Smooth muscle cell (in vitro differentiated cells): ENCODE measurements at regions not wholly inside any gene's neighbourhood (a gene's known extent, or its start where the extent isn't known, plus 50 kb on each side); places are given as distances from the start of the nearest gene placed in this dataset.

Source experiments
- DNase-seq: peaks from one replicate; lab custom pipeline; 2025; ENCODE audit not compliant: unreplicated experiment; lab: John Stamatoyannopoulos, UW
- H2AFZ ChIP-seq: fragments of 200-600 bp; sonication (generic); 2 replicates; pipeline ENCODE4 v1.6.0; 2016; ENCODE audit warnings: antibody characterized with exemption, low read depth, mild to moderate bottlenecking
- H3F3A ChIP-seq: fragments of 200-600 bp; sonication (generic); 2 replicates; pipeline ENCODE4 v1.6.0; 2017; ENCODE audit warnings: antibody characterized with exemption, low read depth
- H3K27ac ChIP-seq: fragments of 200-600 bp; sonication (generic); 2 replicates; pipeline ENCODE4 v1.5.1; 2016; ENCODE audit warnings: low read depth, mild to moderate bottlenecking
- H3K27me3 ChIP-seq: fragments of 200-600 bp; sonication (generic); 2 replicates; pipeline ENCODE4 v1.6.1; 2016; ENCODE audit warnings: low read depth, mild to moderate bottlenecking
- H3K36me3 ChIP-seq: fragments of 200-600 bp; sonication (generic); 2 replicates; pipeline ENCODE4 v1.5.1; 2016; ENCODE audit warnings: low read depth
- H3K4me1 ChIP-seq: fragments of 200-600 bp; sonication (generic); 2 replicates; pipeline ENCODE4 v1.5.1; 2016; ENCODE audit warnings: low read depth
- H3K4me2 ChIP-seq: fragments of 200-600 bp; sonication (generic); 2 replicates; pipeline ENCODE4 v1.6.0; 2016; ENCODE audit warnings: mild to moderate bottlenecking
- H3K4me3 ChIP-seq: fragments of 200-600 bp; sonication (generic); 2 replicates; pipeline ENCODE4 v1.5.1; 2016; ENCODE audit warnings: mild to moderate bottlenecking
- H3K79me2 ChIP-seq: fragments of 200-600 bp; sonication (generic); 2 replicates; pipeline ENCODE4 v1.6.0; 2016; ENCODE audit warnings: low read depth, mild to moderate bottlenecking
- H3K9ac ChIP-seq: fragments of 200-600 bp; sonication (generic); 2 replicates; pipeline ENCODE4 v1.6.0; 2016; ENCODE audit warnings: low read depth
- H3K9me3 ChIP-seq: fragments of 200-600 bp; sonication (generic); replicated peaks from 2 replicates; pipeline ENCODE4 v1.5.1; 2016; ENCODE audit warnings: low read depth
- H4K20me1 ChIP-seq: fragments of 200-600 bp; sonication (generic); 2 replicates; pipeline ENCODE4 v1.6.0; 2016; ENCODE audit warnings: low read depth
- CTCF ChIP-seq: fragments of 200-600 bp; sonication (generic); IDR thresholded peaks from 2 replicates; pipeline ENCODE4 v1.5.1; 2017; ENCODE audit warnings: borderline replicate concordance, mild to moderate bottlenecking, antibody characterized with exemption; ENCODE audit not compliant: insufficient read depth, poor library complexity, severe bottlenecking
- WGBS: methylation state at CpG from one replicate; pipeline ENCODE4 v1.1.7; 2016; ENCODE audit warnings: low lambda C conversion rate; 5-methylcytosine and 5-hydroxymethylcytosine counted together

GRCh38 chr1:29953961-29954360 is 717.6 kb downstream of the PTPRU start:
- no peak for TF ChIP-seq CTCF

DNA sequence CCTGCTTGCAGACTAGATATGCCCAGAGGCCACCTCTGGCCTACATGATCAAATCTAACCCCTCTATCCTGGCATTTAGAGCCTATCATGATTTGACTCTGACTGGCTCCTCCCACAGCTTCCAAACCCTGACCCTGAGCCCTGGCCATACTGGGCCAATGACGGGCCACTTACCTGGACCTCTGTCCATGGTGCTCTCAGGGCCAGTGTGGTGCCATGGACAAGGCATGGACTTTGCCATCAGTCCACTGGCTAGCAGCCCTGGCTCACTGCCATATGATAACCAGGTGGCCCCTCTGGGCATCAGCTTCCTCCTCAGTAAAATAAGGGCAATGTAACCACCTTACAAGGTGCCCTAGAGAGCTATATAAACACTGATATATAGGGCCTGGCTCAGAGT is 713.4 kb downstream of the PTPRU start:
- H3K36me3 ChIP-seq: no peaks in the 10 kb centered on the region
- no peaks in the 10 kb centered on the region for H3F3A ChIP-seq
- DNase-seq: no peak
- no peak overlapping the region for H3K9ac ChIP-seq
- H3K79me2 ChIP-seq: no peaks in the 10 kb centered on the region
- H3K27ac ChIP-seq: no peak overlapping the region
- H3K4me3 ChIP-seq: no peak overlapping the region
- no peak for TF ChIP-seq CTCF
- WGBS: 59% methylated on average over 1 of the region's 1 CpG
- no peaks in the 10 kb centered on the region for H3K4me1 ChIP-seq
- H3K27me3 ChIP-seq: peaks cover 10% of the 10 kb centered on the region
- no peaks in the 10 kb centered on the region for H3K9me3 ChIP-seq
- no peaks in the 10 kb centered on the region for H4K20me1 ChIP-seq
- H2AFZ ChIP-seq: no peak overlapping the region
- H3K4me2 ChIP-seq: no peak overlapping the region

More at GRCh38 chr1:29953961-29954360, 717.6 kb downstream of the PTPRU start:
- no peak overlapping the region for H3K4me2 ChIP-seq
- no peaks in the 10 kb centered on the region for H3F3A ChIP-seq
- H3K27me3 ChIP-seq: no peaks in the 10 kb centered on the region
- H3K4me3 ChIP-seq: no peak overlapping the region
- no peak overlapping the region for H3K9ac ChIP-seq
- H2AFZ ChIP-seq: no peak overlapping the region
- H3K79me2 ChIP-seq: no peaks in the 10 kb centered on the region
- no peaks in the 10 kb centered on the region for H3K9me3 ChIP-seq
- no peak for DNase-seq
- WGBS: 68% methylated on average over 7 of the region's 7 CpGs
- no peaks in the 10 kb centered on the region for H3K36me3 ChIP-seq
- H4K20me1 ChIP-seq: no peaks in the 10 kb centered on the region
- H3K27ac ChIP-seq: no peak overlapping the region
- no peaks in the 10 kb centered on the region for H3K4me1 ChIP-seq

DNA sequence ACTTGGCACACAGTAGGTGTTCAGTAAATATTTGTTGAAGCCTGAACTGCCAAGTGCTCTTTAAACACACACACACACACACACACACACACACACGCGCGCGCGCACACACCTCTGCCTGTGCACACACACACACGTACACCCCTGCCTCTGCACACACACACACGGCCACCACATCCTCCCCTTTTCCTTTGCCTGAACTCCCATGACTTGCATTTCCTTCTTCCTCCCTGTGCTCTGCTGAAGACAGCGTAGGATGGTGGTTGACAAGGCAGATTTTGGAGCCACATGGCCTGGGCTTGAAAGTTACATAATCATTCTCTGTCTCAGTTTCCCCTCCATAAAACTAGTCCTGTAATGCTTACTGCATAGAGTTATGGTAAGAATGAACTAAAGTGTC is 712.3 kb downstream of the PTPRU start:
- H3K27me3 ChIP-seq: peaks cover 10% of the 10 kb centered on the region
- TF ChIP-seq CTCF: no peak
- WGBS: 85% methylated on average over 8 of the region's 8 CpGs
- H3K9ac ChIP-seq: no peak overlapping the region
- H3K36me3 ChIP-seq: no peaks in the 10 kb centered on the region
- H4K20me1 ChIP-seq: no peaks in the 10 kb centered on the region
- no peak overlapping the region for H2AFZ ChIP-seq
- no peak overlapping the region for H3K27ac ChIP-seq
- no peaks in the 10 kb centered on the region for H3K9me3 ChIP-seq
- H3K4me3 ChIP-seq: no peak overlapping the region
- no peaks in the 10 kb centered on the region for H3K4me1 ChIP-seq
- no peaks in the 10 kb centered on the region for H3K79me2 ChIP-seq
- no peaks in the 10 kb centered on the region for H3F3A ChIP-seq
- no peak overlapping the region for H3K4me2 ChIP-seq
- no peak for DNase-seq

GRCh38 chr1:29946057-29946456 is 709.7 kb downstream of the PTPRU start:
- Histone ChIP-seq H4K20me1 (no peaks in the 10 kb centered on the region), H3K9ac (no peak overlapping the region), H3K4me1 (no peaks in the 10 kb centered on the region), H3K27ac (no peak overlapping the region), H3F3A (no peaks in the 10 kb centered on the region), H3K4me3 (no peak overlapping the region), H3K4me2 (no peak overlapping the region), H3K27me3 (peaks cover 17% of the 10 kb centered on the region), H3K79me2 (no peaks in the 10 kb centered on the region), H3K36me3 (no peaks in the 10 kb centered on the region), H3K9me3 (no peaks in the 10 kb centered on the region), H2AFZ (no peak overlapping the region)
- WGBS: 65% methylated on average over 3 of the region's 3 CpGs
- no peak for TF ChIP-seq CTCF
- no peak for DNase-seq
